NB4 (cell line): ENCODE measurements at regions not wholly inside any gene's neighbourhood (a gene's known extent, or its start where the extent isn't known, plus 50 kb on each side); places are given as distances from the start of the nearest gene placed in this dataset.

ENCODE experiments used
- POLR2A ChIP-seq: IDR thresholded peaks from 2 replicates; pipeline ENCODE4 v1.6.1; 2011; ENCODE audit warnings: mild to moderate bottlenecking; ENCODE audit not compliant: insufficient read length; ENCODE audit errors: extremely low read depth
- TF ChIP-seq, protein P1 (sequence below): IDR thresholded peaks from one replicate; pipeline ENCODE4 v1.5.1; 2012; ENCODE audit warnings: low read depth, low read length

DNA sequence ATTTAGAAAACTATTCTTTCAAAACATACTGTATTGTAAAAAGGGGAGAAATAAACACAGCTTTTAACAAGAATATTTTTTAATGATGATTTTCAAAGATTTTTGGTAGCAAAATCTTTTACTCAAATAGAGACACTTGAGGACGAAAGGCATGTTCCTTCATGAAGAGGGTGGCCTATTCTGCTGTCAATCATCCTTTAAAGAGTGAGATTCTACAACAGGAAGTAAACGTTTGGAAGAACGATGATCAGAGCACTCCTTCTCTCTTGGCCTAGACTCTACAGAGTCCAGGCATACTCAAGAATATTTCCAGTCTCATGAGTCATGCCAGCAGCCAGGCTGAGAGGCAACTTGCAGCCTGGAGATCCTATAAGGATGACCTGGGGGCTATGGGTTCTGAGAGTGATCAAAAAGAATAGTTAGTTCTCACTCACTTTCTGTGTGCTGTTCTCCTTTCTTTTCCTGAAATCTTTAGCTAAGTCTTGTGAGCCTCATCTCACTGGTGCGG lies 62.4 kb upstream of the TCF4 start:
- TF ChIP-seq, protein P1, sequence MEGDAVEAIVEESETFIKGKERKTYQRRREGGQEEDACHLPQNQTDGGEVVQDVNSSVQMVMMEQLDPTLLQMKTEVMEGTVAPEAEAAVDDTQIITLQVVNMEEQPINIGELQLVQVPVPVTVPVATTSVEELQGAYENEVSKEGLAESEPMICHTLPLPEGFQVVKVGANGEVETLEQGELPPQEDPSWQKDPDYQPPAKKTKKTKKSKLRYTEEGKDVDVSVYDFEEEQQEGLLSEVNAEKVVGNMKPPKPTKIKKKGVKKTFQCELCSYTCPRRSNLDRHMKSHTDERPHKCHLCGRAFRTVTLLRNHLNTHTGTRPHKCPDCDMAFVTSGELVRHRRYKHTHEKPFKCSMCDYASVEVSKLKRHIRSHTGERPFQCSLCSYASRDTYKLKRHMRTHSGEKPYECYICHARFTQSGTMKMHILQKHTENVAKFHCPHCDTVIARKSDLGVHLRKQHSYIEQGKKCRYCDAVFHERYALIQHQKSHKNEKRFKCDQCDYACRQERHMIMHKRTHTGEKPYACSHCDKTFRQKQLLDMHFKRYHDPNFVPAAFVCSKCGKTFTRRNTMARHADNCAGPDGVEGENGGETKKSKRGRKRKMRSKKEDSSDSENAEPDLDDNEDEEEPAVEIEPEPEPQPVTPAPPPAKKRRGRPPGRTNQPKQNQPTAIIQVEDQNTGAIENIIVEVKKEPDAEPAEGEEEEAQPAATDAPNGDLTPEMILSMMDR = no peak
- TF ChIP-seq POLR2A = no peak
